ENCODE measurements at regions not wholly inside any gene's neighbourhood (a gene's known extent, or its start where the extent isn't known, plus 50 kb on each side); places are given as distances from the start of the nearest gene placed in this dataset.

DNA sequence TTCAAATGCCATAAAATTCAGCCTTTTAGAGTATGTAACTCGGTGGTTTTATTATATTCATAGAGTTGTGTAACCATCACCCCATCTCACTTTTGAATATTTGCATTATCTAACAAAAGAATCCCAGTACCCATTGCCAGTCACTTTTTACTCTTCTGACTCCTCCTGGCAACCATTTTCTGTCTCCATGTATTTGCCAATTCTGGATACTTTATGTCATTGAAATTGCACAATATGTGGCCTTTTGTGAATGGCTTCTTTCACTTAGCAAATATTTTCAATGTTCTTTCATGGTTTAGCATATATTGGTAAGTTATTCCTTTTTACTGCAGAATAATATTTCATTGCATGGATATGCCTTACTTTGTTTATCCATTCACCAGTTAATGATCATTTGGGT, 79.9 kb downstream of the SLIT2 start:
- no peaks in the 10 kb centered on the region for H3K27me3 Mint-ChIP-seq (ENCODE audit: insufficient read depth, unreplicated experiment)
- DNase-seq (ENCODE audit: unreplicated experiment) = no peak
- no TSS peak for BruUV-seq (replicated peaks)
- H3K4me1 Mint-ChIP-seq (ENCODE audit: insufficient read depth, unreplicated experiment) = no peaks in the 10 kb centered on the region
- POLR2A ChIA-PET = no interaction called here
- no peak overlapping the region for H3K4me3 Mint-ChIP-seq (ENCODE audit: unreplicated experiment)
- no peak overlapping the region for H3K27ac Mint-ChIP-seq (ENCODE audit: low read depth, unreplicated experiment)
- intact Hi-C loops (cut with micrococcal nuclease) = no loop called here
- no peaks in the 10 kb centered on the region for H3K36me3 Mint-ChIP-seq (ENCODE audit: insufficient read depth, unreplicated experiment)
- peaks cover 7% of the 10 kb centered on the region for H3K9me3 Mint-ChIP-seq (ENCODE audit: unreplicated experiment)
- TF ChIP-seq, protein P1, sequence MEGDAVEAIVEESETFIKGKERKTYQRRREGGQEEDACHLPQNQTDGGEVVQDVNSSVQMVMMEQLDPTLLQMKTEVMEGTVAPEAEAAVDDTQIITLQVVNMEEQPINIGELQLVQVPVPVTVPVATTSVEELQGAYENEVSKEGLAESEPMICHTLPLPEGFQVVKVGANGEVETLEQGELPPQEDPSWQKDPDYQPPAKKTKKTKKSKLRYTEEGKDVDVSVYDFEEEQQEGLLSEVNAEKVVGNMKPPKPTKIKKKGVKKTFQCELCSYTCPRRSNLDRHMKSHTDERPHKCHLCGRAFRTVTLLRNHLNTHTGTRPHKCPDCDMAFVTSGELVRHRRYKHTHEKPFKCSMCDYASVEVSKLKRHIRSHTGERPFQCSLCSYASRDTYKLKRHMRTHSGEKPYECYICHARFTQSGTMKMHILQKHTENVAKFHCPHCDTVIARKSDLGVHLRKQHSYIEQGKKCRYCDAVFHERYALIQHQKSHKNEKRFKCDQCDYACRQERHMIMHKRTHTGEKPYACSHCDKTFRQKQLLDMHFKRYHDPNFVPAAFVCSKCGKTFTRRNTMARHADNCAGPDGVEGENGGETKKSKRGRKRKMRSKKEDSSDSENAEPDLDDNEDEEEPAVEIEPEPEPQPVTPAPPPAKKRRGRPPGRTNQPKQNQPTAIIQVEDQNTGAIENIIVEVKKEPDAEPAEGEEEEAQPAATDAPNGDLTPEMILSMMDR (IDR thresholded peaks at IDR 0.05; ENCODE audit: unreplicated experiment) = no peak
- CTCF ChIA-PET = no interaction called here

DNA sequence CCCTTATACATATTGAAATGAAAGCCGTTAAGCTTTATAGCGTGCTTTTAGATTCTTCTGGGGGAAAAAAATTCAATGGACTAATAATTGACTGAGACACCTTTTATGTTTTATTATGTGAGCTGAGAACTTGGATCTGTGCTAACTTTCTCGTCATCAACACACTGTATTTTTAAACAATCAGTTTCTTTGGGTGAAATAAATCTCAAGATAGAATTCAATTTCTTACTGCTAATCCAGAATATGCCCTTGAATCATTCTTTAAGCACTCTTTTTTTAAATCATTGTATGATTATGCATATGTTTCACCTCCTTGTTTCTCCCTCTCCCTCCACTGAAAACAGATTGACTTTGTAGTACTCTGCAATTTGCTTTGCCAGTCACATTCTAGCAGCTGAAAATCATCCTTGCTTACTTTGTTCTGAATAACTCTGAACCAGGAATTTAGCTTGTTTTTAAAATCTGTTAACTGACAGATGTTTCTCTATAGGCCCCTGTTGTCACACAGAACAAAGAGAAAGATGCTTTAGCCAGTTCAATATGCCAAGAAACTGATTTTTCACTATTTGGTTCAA, 81.5 kb downstream of the SLIT2 start:
- no peak for DNase-seq (ENCODE audit: unreplicated experiment)
- no peaks in the 10 kb centered on the region for H3K4me1 Mint-ChIP-seq (ENCODE audit: insufficient read depth, unreplicated experiment)
- no peaks in the 10 kb centered on the region for H3K27me3 Mint-ChIP-seq (ENCODE audit: insufficient read depth, unreplicated experiment)
- POLR2A ChIA-PET = interaction anchor here (0.6 kb wide), 1 partner anchor 61 kb away, joined by 3 read pairs; no protein-coding TSS in a partner anchor
- no peaks in the 10 kb centered on the region for H3K36me3 Mint-ChIP-seq (ENCODE audit: insufficient read depth, unreplicated experiment)
- intact Hi-C loops (cut with micrococcal nuclease) = no loop called here
- H3K4me3 Mint-ChIP-seq (ENCODE audit: unreplicated experiment) = no peak overlapping the region
- TF ChIP-seq, protein P1 (IDR thresholded peaks at IDR 0.05; ENCODE audit: unreplicated experiment) = no peak
- CTCF ChIA-PET = no interaction called here
- BruUV-seq (replicated peaks) = no TSS peak
- H3K27ac Mint-ChIP-seq (ENCODE audit: low read depth, unreplicated experiment) = no peak overlapping the region
- H3K9me3 Mint-ChIP-seq (ENCODE audit: unreplicated experiment) = peaks cover 7% of the 10 kb centered on the region

DNA sequence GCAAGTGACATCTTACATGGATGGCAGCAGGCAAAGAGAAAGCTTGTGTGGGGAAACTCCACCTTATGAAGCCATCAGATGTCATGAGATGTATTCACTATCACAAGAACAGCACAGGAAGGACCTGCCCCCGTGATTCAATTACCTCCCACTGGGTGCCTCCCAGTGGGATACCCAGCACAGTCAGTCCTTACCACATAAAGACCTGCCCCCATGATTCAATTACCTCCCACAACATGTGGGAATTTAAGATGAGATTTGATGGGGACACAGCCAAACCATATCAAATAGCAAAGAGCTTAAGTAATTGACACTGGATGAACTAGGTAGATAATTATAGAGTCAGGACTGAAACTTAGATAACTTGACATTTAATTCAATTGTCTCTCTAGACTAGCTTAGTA, 85.6 kb downstream of the SLIT2 start:
- CTCF ChIA-PET = interaction anchor here (0.8 kb wide), 1 partner anchor 80 kb away, joined by 3 read pairs; no protein-coding TSS in a partner anchor

DNA sequence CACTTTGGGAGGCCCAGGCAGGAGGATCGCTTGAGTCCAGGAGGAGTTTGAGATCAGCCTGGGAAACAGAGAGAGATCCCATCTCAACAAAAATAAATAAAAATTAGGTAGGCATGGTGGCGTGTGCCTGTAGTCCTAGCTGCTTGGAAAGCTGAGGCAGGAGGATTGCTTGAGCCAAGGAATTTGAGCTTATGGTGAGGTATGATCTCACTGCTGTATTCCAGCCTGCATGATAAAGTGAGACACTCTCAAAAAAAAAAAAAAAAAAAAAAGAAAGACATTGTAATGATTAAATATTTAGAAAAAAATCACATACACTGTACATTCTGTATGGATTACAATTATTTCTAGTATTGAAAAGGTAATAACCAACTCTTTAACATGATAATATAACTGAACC, 87.1 kb downstream of the SLIT2 start:
- POLR2A ChIA-PET = no interaction called here
- no peaks in the 10 kb centered on the region for H3K27me3 Mint-ChIP-seq (ENCODE audit: insufficient read depth, unreplicated experiment)
- TF ChIP-seq, protein P1 (IDR thresholded peaks at IDR 0.05; ENCODE audit: unreplicated experiment) = no peak
- intact Hi-C loops (cut with micrococcal nuclease) = no loop called here
- BruUV-seq (replicated peaks) = no TSS peak
- no peak overlapping the region for H3K4me3 Mint-ChIP-seq (ENCODE audit: unreplicated experiment)
- CTCF ChIA-PET = no interaction called here
- H3K9me3 Mint-ChIP-seq (ENCODE audit: unreplicated experiment) = no peaks in the 10 kb centered on the region
- no peak for DNase-seq (ENCODE audit: unreplicated experiment)
- H3K36me3 Mint-ChIP-seq (ENCODE audit: insufficient read depth, unreplicated experiment) = no peaks in the 10 kb centered on the region
- no peak overlapping the region for H3K27ac Mint-ChIP-seq (ENCODE audit: low read depth, unreplicated experiment)
- no peaks in the 10 kb centered on the region for H3K4me1 Mint-ChIP-seq (ENCODE audit: insufficient read depth, unreplicated experiment)

More for the DNA sequence above, 85.6 kb downstream of the SLIT2 start:
- no peak for DNase-seq (ENCODE audit: unreplicated experiment)
- intact Hi-C loops (cut with micrococcal nuclease) = no loop called here
- no peaks in the 10 kb centered on the region for H3K36me3 Mint-ChIP-seq (ENCODE audit: insufficient read depth, unreplicated experiment)
- H3K27me3 Mint-ChIP-seq (ENCODE audit: insufficient read depth, unreplicated experiment) = no peaks in the 10 kb centered on the region
- TF ChIP-seq, protein P1 (IDR thresholded peaks at IDR 0.05; ENCODE audit: unreplicated experiment) = no peak
- no peak overlapping the region for H3K4me3 Mint-ChIP-seq (ENCODE audit: unreplicated experiment)
- H3K27ac Mint-ChIP-seq (ENCODE audit: low read depth, unreplicated experiment) = no peak overlapping the region
- no peaks in the 10 kb centered on the region for H3K4me1 Mint-ChIP-seq (ENCODE audit: insufficient read depth, unreplicated experiment)
- peaks cover under 1% of the 10 kb centered on the region for H3K9me3 Mint-ChIP-seq (ENCODE audit: unreplicated experiment)
- POLR2A ChIA-PET = no interaction called here
- no TSS peak for BruUV-seq (replicated peaks)
